ENCODE measurements at regions not wholly inside any gene's neighbourhood (a gene's known extent, or its start where the extent isn't known, plus 50 kb on each side); places are given as distances from the start of the nearest gene placed in this dataset.

GRCh38 chr7:98702021-98702420 lies 84.9 kb downstream of the NPTX2 start:
- H3K27ac ChIP-seq (ENCODE audit: low read depth in 1 of 2, low read length in 2 of 2): no peak overlapping the region
- H3K27me3 ChIP-seq (ENCODE audit: control insufficient read depth in 4 of 4, insufficient read depth in 4 of 4, low read length in 3 of 4): peaks cover 0 to 4% (median 0%) of the 10 kb centered on the region in 4 donors
- DNase-seq (ENCODE audit: low spot score): no peak
- WGBS: 92% methylated on average over 2 of the region's 2 CpGs
- TF ChIP-seq GABPA (IDR thresholded peaks at IDR 0.05 in 1 of 2, conservative IDR thresholded peaks at IDR 0.05 in 1 of 2): no peak
- H3K4me3 ChIP-seq (ENCODE audit: low read depth in 1 of 3, low read length in 3 of 3): no peak overlapping the region
- no peaks in the 10 kb centered on the region for H3K4me1 ChIP-seq (ENCODE audit: control insufficient read depth in 4 of 4, insufficient read depth in 4 of 4, low read length in 3 of 4)
- H3K36me3 ChIP-seq (ENCODE audit: control insufficient read depth in 4 of 4, insufficient read depth in 3 of 4, low read depth in 1 of 4, low read length in 3 of 4): no peaks in the 10 kb centered on the region
- H3K9ac ChIP-seq (ENCODE audit: low read depth in 1 of 2, low read length in 2 of 2): no peak overlapping the region
- H3K9me3 ChIP-seq (ENCODE audit: control insufficient read depth in 4 of 4, low read length in 3 of 4): peaks cover 0 to 2% (median under 1%) of the 10 kb centered on the region in 4 donors

- DNase-seq (ENCODE audit: low spot score): no peak
- Histone ChIP-seq H3K9ac (ENCODE audit: low read depth in 1 of 2, low read length in 2 of 2) (no peak overlapping the region), H3K27me3 (ENCODE audit: control insufficient read depth in 4 of 4, insufficient read depth in 4 of 4, low read length in 3 of 4) (peaks cover 0 to 4% (median 0%) of the 10 kb centered on the region in 4 donors), H3K9me3 (ENCODE audit: control insufficient read depth in 4 of 4, low read length in 3 of 4) (no peaks in the 10 kb centered on the region), H3K27ac (ENCODE audit: low read depth in 1 of 2, low read length in 2 of 2) (no peak overlapping the region), H3K4me1 (ENCODE audit: control insufficient read depth in 4 of 4, insufficient read depth in 4 of 4, low read length in 3 of 4) (no peaks in the 10 kb centered on the region), H3K36me3 (ENCODE audit: control insufficient read depth in 4 of 4, insufficient read depth in 3 of 4, low read depth in 1 of 4, low read length in 3 of 4) (no peaks in the 10 kb centered on the region), H3K4me3 (ENCODE audit: low read depth in 1 of 3, low read length in 3 of 3) (no peak overlapping the region)
- 67% methylated on average over 10 of the region's 10 CpGs for WGBS
- TF ChIP-seq SP1 (IDR thresholded peaks at IDR 0.05) (no peak), MAX (IDR thresholded peaks at IDR 0.05) (no peak), TAF1 (conservative IDR thresholded peaks at IDR 0.05) (no peak), ZBTB33 (IDR thresholded peaks at IDR 0.05) (no peak), GABPA (IDR thresholded peaks at IDR 0.05 in 1 of 2, conservative IDR thresholded peaks at IDR 0.05 in 1 of 2) (no peak), FOXA2 (IDR thresholded peaks at IDR 0.05) (no peak), HNF4A (conservative IDR thresholded peaks at IDR 0.05) (no peak), HNF4G (IDR thresholded peaks at IDR 0.05) (no peak), FOXA1 (IDR thresholded peaks at IDR 0.05) (no peak)
These were observed 86.8 kb downstream of the NPTX2 start for GRCh38 chr7:98703916-98704315.

- 52% methylated on average over 14 of the region's 14 CpGs for WGBS
- Histone ChIP-seq H3K27ac (ENCODE audit: low read depth in 1 of 2, low read length in 2 of 2) (no peak overlapping the region), H3K27me3 (ENCODE audit: control insufficient read depth in 4 of 4, insufficient read depth in 4 of 4, low read length in 3 of 4) (peaks cover 0 to 4% (median 0%) of the 10 kb centered on the region in 4 donors), H3K36me3 (ENCODE audit: control insufficient read depth in 4 of 4, insufficient read depth in 3 of 4, low read depth in 1 of 4, low read length in 3 of 4) (no peaks in the 10 kb centered on the region), H3K4me3 (ENCODE audit: low read depth in 1 of 3, low read length in 3 of 3) (no peak overlapping the region), H3K9ac (ENCODE audit: low read depth in 1 of 2, low read length in 2 of 2) (no peak overlapping the region), H3K9me3 (ENCODE audit: control insufficient read depth in 4 of 4, low read length in 3 of 4) (no peaks in the 10 kb centered on the region), H3K4me1 (ENCODE audit: control insufficient read depth in 4 of 4, insufficient read depth in 4 of 4, low read length in 3 of 4) (no peaks in the 10 kb centered on the region)
- no peak for TF ChIP-seq EGR1 (IDR thresholded peaks at IDR 0.05; ENCODE audit: low read depth in 2 of 2)
- no peak for TF ChIP-seq YY1 (IDR thresholded peaks at IDR 0.05)
- TF ChIP-seq TAF1 (conservative IDR thresholded peaks at IDR 0.05): no peak
- no peak for TF ChIP-seq RXRA (IDR thresholded peaks at IDR 0.05)
- no peak for TF ChIP-seq ATF3 (IDR thresholded peaks at IDR 0.05)
- no peak for TF ChIP-seq HNF4A (conservative IDR thresholded peaks at IDR 0.05)
- TF ChIP-seq, protein P1, sequence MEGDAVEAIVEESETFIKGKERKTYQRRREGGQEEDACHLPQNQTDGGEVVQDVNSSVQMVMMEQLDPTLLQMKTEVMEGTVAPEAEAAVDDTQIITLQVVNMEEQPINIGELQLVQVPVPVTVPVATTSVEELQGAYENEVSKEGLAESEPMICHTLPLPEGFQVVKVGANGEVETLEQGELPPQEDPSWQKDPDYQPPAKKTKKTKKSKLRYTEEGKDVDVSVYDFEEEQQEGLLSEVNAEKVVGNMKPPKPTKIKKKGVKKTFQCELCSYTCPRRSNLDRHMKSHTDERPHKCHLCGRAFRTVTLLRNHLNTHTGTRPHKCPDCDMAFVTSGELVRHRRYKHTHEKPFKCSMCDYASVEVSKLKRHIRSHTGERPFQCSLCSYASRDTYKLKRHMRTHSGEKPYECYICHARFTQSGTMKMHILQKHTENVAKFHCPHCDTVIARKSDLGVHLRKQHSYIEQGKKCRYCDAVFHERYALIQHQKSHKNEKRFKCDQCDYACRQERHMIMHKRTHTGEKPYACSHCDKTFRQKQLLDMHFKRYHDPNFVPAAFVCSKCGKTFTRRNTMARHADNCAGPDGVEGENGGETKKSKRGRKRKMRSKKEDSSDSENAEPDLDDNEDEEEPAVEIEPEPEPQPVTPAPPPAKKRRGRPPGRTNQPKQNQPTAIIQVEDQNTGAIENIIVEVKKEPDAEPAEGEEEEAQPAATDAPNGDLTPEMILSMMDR (IDR thresholded peaks at IDR 0.05; ENCODE audit: low read depth, low read length, missing input control): no peak
- no peak for TF ChIP-seq FOXA2 (IDR thresholded peaks at IDR 0.05)
- no peak for DNase-seq (ENCODE audit: low spot score)
These were observed 88.5 kb downstream of the NPTX2 start for GRCh38 chr7:98705626-98706025.

Data from liver (tissue), 8 donors.